Kasumi-1 (cell line): ENCODE measurements at regions not wholly inside any gene's neighbourhood (a gene's known extent, or its start where the extent isn't known, plus 50 kb on each side); places are given as distances from the start of the nearest gene placed in this dataset.

Experiments used
- DNase-seq, 2 experiments: peaks; one replicate each; lab custom pipeline; 2025; lab: John Stamatoyannopoulos, UW

DNA sequence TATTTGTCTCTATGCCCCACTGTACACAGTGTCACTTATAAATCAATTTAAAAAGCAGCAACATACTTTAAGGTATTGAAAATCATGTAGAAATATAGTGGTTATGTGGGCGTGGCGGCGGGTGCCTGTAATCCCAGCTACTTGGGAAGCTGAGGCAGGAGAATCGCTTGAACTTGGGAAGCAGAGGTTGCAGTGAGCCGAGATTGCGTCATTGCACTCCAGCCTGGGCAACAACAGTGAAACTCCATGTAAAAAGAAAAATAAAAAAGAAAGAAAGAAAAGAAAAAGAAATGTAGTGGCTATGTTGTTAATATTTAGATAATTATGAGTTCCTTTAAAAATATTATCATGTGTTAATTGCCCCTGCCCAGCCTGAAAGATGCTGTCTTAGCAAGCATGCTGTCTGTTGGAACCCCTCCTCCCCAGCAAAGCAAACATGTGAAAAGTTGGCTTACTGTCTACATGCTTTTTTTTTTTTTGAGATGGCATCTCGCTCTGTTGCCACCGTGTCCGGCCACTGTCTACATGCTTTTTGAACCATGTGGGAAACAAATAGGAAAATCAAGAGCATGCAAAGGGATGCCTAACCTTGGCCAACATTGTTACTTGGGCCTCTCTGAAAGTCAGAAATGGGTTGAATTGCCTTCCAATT lies 151.4 kb upstream of the TSHZ2 start:
- DNase-seq, result no peak

DNA sequence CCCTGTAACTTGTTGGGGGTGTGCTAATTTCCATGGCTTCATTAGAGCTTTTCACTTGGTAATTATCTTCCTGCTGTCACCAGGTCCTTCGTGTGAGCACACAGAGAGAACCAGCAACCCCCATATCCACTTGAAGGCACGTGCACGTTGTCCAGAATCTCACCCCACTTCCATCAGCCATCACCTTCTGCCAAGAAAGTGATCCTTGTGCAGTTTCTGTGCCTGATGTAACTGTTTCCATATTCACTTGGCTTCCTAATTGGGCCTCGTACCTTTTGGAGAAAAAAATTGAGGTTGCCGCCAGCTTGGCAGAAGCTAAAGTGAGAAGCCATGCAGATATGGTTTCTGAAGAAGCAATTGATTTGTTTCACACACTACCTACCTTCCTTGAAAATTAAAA lies 153.7 kb upstream of the TSHZ2 start:
- DNase-seq, result no peak

DNA sequence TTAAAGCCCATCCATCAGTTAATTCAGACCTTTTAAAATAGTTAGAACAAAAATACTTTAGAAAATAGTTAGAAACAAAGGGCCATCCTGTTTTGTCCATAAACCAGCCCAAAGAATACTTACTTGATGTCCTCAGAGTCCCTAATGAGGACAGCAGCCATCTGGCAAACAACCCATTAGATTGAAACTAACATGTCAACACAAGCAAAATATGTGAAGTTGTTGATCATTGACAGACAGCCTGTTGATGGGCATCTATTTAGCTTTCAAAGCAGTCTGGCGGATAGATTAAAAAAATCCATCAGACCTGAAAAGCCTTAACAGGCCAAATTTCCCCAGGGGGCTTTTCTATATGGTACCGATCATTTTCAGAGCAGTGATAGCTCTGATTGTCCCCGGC lies 154.2 kb upstream of the TSHZ2 start:
- no peak for DNase-seq

DNA sequence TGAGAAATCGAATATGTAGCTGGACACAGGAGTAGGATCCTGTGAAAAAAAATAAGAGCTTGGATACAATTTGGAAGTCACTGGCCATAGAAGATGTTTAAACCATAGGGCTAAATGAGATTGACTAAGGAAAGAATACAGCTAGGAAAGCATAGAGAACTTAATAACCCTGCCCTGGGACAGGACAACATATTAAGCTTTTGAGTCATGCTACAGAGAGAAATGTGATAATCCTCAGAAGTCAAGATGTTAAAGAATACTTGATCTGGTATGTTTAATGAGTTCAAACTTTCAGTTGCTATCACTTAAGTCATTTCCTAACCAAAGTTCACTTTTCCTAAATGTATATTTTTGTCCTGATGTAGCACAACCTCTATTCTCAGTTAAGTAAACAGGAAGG lies 154.6 kb upstream of the TSHZ2 start:
- no peak for DNase-seq

DNA sequence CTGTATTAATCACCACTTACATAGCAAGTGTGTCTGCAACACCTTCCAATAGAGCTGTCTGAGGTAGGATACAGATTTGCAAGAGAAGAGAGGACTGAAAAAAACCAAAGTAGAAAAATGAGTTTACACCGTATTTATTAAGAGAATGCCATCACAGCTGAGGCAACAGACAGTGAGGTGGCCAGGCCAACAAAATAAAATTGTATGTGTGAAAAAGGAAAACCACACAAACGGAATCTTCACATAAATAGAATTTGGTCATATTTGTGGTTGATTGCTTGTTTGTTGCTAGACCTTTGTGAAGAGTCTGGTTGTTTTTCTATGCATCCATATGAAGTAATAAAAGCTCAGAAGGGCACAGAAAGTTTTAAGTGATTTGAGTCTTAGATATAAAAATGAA lies 157.8 kb upstream of the TSHZ2 start:
- DNase-seq, result no peak

DNA sequence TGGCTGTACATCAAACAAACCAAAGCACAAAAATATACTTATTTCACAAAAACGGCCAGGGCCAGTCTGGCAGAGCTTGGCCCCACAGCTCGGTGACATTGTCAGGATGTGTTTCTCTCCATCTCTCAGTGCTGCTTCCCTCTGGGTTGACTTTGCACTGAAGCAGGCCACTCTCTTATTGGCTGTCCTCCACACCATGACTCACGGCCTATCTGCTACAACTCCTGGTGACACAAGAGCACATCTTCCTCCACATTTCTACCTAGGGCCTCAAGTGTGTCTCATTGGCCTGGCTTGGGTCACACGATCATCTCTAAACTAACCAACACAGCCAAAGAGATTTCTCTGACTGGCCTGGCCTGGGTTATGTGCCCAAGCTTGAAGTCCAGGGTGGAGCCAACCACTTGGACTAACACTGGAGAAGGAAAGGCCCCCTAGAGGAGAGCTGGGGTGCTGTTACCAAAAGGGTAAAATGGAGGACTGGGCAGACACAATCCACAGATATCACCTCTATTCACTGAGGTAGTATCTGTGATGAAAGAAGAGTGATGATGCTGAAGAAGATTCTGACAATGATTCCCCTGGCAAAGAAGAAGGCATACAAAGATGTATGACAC lies 159.8 kb upstream of the TSHZ2 start:
- no peak for DNase-seq

DNA sequence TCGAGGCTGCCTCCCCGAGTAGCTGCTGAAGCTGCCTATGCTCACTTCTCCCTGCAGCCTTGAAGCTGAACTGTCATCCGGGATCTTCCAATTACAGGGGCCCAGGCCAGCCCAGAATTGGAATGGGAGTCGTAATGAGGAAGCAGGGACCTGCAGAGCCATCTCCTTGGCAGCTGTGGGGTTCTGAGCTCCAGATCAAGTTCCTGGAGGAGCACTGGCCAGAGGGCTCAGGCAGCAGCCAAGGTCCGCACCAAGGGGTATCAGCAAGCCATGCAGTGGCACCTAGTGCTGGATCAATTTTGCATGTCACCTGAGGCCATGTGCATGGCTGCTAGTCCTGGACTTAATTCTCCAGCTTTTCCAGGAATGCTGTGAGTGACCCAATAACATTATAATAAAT lies 163.2 kb upstream of the TSHZ2 start:
- DNase-seq, result no peak

DNA sequence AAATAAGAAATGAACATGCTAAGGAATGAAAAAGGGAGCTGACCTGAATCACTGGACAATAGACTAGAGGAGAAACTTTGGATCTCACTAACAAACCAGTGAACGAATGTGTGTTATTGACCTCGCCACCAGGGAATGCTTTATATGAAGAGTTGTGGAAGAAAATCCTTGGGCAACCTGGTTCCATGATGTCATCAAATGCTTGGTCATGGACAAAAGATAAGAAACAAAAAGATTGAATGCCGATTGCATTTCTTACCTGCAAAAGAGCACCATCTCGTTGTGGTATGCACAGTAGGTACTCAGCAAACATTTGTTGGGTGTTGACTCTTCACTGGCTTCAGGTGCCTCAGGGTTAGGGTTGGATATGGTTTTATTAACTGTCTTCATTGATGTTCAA lies 165.2 kb upstream of the TSHZ2 start:
- no peak for DNase-seq

DNA sequence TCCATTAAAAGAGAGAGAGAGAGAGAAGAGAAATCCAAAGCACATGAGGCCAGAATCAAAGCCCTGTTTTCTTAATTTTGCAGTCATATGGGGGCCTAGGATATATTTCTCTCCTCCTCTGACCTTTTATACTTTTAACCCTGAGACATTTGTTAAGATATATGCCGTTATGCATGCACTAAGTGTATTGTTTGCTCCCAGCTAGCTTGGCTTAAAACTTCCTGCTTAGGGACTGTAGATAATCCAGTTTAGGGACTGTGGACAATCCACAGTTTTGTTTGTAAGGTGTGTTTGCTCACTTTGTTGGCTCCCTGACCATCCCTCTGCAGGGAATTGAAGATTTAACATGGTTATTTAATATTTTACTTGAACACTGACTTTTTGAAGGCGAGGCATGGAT lies 166.3 kb upstream of the TSHZ2 start:
- no peak for DNase-seq

DNA sequence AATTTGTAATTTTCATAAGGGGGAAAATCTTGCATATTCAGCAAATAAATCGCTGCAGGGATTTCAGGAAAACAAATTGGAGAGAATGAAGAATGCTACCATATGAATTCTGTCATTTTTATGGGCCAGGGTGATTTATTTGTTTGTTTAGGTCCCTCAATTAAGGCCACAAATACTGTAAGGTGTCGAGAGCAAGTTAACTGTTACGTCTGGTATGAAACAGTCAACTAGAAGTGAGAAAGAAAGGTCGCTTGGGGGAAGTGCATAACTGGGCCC lies 166.9 kb upstream of the TSHZ2 start:
- no peak for DNase-seq

DNA sequence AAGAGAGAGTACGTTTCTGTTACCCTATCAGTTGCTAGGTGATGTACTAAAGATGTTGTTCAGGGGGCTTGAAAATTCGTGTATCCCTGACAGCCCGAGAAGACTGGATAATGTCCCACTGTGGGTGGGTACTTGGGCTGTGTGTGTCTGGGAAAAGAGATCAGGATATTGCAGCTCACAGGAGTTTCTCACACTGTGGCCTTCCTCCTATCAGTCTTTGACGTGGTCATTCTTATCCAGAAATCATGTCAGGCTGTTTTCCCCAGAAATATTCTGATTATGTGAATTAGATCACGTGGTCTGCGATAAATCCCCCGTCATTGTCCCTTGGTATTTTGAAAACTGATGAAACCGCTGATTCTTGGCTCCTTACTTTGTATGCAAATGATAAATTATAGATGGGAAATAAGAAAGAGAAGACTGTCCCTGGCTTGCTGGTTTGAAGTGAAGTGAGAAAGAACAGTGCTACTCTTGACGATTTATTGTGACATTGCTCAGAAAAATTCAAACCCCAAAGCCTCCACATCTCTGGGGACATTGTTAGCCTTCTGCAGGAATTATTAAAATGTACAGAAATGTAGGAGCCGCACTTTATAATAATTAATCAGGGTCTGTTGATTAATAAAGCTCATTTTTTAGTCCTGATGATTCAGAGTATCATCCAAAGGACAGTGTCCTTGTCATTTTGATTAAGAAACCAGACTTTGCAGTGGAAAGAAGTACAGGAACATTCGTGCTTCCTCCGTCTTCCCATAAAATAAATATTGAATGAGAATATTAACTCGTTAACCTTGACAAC lies 167.5 kb upstream of the TSHZ2 start:
- DNase-seq, result no peak

DNA sequence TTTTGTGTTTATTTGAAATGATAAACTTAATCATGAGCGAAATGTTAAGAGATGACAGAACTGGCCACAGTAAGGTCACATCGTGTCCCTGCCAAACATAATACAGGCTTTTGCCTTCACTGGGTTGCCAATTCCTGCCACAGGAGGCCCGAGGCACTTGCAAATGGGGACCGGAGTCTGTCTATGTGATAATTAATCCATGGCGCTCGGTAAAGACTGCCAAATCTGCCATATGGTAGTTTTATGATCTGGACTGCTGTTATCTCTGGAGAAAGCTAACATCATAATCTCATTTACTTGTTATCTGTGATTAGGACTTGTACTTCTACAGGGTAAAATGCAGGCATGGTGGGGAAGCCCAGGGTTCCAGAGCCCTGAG lies 170.5 kb upstream of the TSHZ2 start:
- no peak for DNase-seq

DNA sequence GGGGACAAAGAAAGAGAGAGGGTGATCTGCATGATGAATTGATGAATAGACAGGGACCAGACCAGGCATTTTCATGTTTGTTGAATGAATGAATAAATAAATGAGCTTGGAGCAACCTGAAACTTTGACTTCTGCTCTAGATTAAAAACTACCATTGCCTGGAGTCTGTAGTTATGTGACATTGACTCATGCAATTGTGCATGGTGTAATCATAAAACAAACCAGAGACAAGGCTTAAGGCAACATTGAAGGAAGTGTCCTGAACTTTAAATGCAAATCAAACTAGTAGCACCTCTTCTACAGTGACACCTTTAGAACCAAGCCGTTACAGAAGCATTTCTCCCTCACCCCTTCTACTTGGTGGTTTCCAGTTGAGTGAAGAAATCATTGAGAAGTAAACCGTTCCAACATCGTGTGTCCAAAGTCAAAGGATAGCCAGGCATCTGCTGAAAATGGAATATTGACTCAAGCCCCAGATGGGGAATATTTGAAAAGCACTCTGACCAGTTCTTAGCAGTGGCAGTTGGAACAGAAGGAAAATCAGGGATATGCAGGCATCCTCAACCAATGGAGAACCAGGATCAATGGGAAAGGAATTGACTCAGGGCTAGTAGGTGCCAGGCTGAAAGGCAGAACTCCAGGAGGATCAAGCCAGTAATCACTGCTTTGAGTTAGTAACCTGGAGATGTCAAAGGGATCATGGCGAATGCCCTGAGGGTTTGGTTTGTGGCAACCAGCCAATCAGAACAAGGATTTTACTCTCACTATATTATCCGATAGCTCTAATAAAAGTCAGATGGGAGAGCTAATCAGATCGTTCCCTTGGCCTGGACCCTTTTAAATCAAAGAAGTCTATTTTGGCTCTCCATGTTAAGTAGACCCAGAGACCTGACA lies 171.2 kb upstream of the TSHZ2 start:
- no peak for DNase-seq

DNA sequence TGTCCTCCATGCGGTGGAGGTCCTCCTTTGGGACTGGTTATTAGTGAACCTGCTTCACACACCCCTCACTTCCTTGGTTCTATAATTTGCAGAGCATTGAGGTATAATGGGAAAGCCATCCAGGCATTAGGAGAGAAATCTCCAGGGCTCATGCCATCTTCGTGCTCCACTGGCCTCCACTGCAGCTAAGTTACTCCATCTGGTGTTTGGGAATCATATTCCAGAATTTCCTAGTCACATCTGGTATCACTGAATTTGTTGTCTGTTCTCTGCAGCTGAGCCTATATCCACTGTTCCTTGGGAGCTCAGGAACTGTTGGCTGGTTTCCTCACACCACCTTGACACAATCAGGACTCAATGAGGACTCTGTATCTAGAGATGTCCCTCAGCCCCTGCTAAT lies 173.0 kb upstream of the TSHZ2 start:
- DNase-seq, result no peak

DNA sequence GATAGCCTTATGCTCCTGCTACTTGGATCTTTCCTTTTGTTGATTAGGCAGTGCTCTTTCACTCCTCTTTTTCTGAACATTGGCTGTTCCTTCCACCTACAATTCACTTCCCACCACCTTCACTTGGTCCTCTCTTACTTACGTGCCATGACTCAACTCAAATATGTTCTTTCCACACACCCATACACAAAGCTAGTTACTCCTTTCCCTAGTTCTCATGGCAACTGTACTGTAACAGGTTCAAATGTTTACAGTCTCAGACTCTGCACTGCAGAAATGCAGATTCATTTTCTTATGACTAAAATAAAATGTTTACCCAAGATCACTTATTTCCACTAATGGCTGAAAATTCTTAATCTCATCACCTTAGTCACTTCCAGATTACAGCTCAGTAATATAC lies 174.0 kb upstream of the TSHZ2 start:
- DNase-seq, result no peak

DNA sequence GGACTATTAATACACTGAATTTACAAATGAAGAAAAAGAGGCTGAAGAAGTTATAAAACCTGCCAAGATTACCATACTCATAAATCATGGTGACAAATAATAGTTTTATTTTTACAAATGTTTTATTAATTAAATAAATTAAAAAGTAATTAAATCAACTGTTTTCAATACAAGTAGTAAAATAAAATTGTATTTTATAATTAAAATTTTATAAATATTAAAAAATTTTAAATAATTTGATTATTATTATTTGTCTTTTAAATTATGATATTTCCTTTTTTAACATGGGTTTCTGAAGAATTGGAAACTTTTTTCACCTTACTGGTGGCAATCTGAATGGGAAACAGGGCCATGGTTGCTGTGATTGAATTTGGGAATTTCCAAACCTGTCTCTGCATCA lies 177.3 kb upstream of the TSHZ2 start:
- DNase-seq, result no peak

DNA sequence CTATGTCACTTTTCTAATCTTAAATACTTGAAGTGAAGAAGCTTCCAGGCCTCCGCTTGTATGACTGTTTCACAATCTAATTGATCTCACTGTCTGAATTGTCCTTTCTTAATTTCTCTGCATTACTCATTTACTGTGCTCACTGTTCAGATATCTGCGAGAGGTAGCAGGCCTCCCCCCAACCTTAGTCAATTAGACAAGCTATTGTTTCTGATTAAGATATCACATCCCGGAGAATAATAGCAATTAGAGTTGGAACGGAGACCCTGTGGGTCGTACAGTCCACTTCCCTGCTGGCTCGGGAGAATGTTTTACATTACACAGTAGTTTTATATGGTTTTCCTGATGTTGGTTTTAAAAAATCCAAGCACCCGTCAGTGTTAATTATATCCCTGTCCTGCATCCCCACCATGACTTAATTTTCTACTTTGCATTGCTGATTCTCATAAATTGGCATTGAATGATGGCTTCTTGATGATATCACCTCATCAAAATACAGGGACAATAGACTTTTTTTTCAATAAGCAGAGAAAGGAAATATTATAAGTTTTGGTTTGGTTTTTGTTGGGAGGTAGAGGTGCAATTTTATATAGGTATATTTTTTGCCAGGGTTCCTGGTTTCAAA lies 178.7 kb upstream of the TSHZ2 start:
- DNase-seq, result no peak

DNA sequence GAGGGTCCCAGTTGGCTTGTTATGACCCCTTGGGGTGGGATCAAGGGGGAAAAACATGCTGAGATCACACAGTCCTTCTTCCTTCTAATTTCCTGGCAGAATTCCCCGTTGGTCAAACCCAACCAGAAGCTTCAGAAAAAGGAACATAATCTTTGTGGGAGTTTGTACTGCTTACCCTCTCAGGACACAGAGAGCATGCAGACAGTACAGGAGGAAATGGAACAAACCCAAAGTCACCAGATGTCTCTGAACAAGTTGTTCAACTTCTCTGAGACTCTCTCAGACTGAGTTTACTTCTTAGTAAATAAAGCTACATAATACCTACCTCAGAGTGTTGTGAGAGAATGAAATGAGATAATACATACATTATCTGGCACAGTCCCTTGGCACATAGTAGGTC lies 181.1 kb upstream of the TSHZ2 start:
- no peak for DNase-seq

DNA sequence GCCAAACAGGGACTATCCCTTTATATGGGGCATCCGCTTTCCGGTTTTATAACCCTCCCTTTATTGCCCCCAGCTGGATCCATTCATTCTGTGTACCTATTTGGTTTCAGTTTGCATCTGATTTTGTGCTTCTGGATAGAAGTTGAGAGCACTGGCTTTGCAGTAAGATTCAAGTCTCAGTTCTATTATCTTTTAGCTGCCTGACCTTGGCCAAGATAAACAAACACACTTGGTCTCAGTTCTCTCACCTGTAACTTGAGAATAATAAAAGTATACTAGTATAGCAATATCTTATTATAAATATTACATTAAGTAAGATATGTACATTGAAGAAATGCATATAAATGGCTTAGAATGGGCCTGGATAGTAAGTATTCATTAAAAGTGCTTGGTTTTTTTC lies 182.4 kb upstream of the TSHZ2 start:
- no peak for DNase-seq

DNA sequence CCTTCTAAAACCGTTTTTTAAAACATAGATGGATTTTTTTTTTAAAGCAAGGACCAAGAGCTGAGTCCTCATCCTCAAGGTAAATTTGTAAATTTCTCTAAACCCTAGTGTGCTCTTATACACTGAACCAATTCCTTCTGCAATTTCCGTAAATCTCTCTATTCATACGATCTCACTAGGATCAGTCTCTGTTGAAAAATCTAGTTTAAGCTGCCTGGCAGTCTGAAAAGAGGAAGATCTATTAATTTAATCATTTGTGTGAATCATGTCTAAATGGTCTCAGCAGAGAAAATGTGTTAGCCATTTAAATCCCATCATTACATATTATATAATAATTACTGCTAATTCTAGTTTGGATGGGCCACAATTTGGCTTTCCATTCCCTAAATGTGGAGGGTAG lies 184.2 kb upstream of the TSHZ2 start:
- DNase-seq, result no peak

DNA sequence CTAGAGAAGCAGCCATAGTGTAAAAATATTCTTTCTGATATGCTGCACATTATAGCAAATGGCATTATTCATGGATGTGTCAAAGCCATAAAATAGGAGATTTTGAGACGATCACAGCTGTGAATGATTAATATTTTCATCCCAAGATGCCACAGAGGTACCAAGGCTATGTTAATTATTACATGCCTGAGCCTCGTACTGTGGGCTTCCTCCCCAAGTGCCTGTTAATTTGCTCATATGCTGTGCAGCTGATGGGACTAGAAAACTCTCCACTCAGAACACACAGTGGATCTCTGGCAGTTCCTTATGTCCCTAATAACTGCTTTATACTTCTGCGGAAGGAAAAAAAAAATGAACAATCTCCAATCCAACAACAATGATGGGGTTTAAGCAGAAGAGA lies 184.9 kb upstream of the TSHZ2 start:
- no peak for DNase-seq

DNA sequence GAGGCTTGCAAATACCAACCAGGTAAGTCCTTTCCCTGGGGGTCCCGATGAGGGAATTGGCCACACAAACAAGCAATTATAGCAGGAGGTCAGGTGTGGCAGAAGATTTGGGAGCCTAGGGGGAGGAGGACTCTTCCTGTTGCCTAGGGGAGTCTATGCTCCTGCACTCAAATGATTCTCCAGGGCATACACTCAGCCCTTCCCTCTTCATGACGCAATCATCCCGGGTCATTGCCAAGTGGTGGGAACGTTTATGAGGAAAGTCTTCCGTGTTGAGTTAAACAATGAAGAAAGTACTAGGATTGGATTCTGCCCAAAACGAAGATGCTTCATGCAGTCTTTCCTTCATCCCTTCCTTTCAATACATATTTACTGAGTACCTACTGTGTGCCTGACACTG lies 186.5 kb upstream of the TSHZ2 start:
- DNase-seq, result no peak
